GM18498 (cell line): ENCODE measurements at regions not wholly inside any gene's neighbourhood (a gene's known extent, or its start where the extent isn't known, plus 50 kb on each side); places are given as distances from the start of the nearest gene placed in this dataset.

Experiments
- ATAC-seq: cut with Tn5 transposase; IDR thresholded peaks from one replicate; pipeline ENCODE4 v1.9.1; 2021; ENCODE audit warnings: mild to moderate bottlenecking, moderate library complexity; ENCODE audit not compliant: unreplicated experiment

DNA sequence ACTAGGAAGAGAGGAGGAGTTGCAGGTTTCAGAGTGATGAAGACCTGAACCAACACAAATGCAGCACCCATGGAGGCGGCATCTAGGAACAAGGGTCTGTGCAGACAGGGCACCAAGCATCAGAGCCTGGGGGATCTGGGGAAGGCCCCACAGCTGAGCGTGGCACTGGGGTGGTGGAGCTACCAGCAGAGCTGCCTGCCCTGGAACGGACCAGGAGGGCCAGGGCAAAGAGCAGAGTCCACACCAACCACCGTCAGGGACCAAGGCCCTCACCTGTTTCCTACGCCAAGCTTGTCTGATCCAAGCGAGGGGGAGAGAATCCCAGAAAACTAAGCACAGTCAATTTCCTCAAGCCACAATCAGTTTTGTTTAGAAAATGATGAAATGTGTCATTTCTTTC lies 79.0 kb upstream of the SYT6 start:
- no peak for ATAC-seq

DNA sequence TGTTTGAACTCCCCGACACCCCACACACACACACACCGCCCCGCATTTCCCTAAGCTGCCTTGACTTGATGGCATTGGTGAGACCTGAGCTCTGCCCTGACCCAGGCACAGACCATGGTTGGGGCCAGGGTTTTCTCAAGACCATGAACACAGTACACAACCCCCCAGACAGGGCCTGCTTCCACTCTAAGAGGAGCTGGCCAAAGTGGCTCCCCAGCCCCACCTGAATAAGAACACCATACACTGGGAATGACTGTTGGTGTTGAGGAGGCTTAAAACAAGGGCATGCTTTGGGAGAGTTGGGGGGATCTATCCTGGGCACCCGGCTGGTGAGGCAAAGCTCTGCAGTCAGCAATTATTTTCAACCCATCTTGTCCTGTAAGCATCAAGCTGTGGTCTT lies 77.6 kb upstream of the SYT6 start:
- ATAC-seq: no peak

- no peak for ATAC-seq
These were observed 75.7 kb upstream of the SYT6 start for GRCh38 chr1:114229368-114229767.

DNA sequence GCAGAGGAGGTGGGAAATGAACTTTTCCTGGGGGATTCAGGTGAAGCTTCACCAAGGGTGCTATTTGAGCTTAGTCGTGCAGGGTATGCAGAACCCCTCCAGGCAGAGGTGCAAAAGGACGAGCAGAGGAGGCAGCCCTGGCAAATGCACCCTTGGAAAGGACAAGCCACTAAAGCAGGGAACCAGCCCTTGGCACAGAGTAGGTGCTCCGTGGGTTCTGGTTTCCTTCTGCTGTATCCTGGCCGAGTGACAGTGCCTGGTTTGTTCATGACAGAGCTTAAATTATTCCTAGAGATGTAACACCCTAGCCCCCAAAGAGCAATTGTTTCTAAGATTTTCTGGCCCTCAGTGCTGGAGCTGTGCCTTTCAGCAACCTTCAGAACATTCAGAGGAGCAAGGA lies 73.4 kb upstream of the SYT6 start:
- ATAC-seq: no peak

GRCh38 chr1:114224196-114224907 lies 70.7 kb upstream of the SYT6 start:
- no peak for ATAC-seq

- ATAC-seq: no peak
These were observed 69.3 kb upstream of the SYT6 start for GRCh38 chr1:114222920-114223319.

DNA sequence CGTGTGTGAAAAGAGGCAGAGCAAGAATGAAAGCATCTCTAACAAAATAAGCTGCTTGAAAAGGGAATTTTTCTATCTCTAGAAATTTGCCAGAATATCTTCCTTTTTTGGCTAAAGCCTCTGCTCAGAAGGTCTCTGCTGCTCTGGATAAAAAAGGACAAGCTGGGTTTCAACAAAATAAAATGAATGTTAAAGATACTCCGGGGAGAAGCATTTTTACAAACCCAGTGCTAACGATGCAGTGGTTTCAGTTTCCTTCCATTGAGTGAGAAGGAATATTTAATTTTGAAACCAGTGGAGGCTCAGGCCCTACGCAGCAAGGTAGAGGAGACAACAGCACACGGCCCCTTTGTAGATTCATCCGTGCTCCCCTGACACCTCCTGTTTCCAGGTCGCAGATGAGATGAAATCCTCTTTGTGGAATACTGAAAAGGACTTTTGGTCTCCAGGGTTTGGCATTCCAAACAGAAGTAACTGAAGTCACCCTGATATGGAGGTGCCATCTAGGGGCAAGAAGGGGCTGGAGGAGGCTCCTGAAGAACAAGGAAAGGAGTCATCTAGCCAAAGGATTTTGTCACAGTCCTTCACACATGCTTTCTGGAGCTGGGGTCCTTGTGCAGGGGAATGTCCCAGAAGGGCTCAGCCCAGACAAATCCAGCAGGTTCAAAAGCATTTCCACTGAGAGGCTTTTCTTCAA lies 65.7 kb upstream of the SYT6 start:
- no peak for ATAC-seq

- no peak for ATAC-seq
These were observed 64.9 kb upstream of the SYT6 start for GRCh38 chr1:114218361-114219171.

GRCh38 chr1:114216431-114217173 lies 62.9 kb upstream of the SYT6 start:
- ATAC-seq: no peak

DNA sequence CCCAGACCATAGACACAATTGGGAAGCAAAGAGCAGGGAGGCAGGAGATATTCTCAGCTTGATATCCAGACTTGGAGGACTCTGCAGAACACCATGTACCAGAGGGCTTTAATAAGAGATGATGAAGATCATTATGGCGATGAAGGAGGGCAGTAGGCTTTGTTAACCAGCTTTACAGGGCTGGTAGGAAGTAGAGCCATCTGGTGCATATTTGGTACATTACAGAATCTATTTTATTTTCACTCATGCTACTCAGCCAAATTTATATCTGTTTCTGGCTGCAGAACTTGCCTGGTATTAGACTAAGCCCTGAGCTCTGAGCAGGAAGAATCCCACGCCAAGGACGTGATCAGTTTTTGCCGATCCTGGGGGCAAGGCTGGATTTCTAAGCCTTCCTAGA lies 61.8 kb upstream of the SYT6 start:
- ATAC-seq: no peak

- no peak for ATAC-seq
These were observed 60.3 kb upstream of the SYT6 start for GRCh38 chr1:114214016-114214415.

DNA sequence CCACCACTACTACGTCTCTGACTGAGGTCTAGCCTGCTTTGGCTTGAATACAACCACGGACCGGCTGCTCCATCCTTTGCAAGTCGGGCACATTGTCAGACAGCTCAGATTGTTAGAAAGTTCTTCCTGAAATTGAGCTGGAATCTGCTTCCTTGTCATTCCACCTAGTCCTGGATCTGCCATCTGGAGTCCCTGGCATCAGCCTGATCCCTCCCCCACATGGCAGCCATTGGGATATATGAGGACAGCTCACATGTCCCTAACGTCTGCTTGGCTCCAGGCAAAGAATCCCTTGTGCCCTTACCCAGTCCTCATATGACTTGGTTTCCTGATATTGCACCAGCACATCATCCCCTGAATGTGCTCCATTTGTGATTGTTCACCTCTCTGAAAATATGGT lies 56.3 kb upstream of the SYT6 start:
- ATAC-seq: no peak

DNA sequence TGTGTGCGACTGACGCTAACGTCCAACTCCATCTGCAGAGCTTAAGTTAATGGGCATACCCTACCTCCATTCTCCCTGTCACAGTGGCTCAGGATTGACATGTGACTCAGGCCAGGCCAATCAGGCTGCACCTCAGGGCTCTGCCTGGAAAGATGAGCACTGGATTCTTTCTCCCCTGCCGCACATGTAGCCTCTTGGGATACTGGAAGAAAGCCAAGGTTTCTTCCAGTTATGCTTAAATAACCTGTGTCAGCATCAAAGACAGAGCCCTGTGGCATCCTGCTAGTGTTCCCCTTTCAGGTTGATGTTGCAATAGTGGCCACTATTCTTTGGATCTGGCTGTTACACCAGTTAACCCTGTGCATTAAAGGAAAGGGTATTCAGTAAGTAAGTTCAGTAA lies 55.0 kb upstream of the SYT6 start:
- no peak for ATAC-seq

- no peak for ATAC-seq
These were observed 54.4 kb upstream of the SYT6 start for GRCh38 chr1:114208106-114208505.

DNA sequence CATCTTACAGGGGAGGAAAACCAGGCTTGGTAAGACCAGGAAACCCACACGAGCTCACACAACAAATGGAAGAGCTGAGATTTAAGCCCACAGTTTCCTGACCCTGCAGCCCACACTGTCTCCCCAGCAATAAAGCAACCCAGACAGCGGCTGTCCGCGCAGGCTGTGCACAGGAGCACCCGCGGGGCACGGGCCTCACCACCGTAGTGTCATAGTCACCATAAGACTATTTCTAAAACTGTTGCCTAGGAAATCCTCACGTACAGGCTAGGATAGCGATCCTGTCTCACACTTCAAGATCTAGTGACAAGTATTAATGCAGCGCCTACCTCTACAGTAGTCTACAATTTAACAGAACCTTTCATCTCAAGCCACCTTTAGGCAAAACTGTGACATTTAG lies 54.0 kb upstream of the SYT6 start:
- ATAC-seq: no peak

DNA sequence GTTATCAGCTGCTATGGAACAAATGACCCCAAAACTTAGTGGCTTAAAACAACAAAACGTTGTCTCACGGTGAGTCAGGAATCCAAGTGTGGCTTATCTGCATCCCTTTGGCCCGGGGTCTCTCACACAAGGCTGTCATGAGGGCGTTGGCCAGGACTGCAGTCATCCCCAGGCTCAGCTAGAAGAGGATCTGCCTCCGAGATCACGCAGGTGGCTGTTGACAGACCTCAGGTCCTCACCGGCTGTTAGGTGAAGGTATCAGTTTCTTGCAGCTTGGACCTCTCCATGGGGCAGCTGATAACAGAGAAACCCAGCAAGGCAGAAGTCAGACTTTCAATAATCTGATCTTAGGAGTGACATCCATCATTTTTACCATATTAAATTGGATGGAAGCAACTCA lies 52.7 kb upstream of the SYT6 start:
- no peak for ATAC-seq

- no peak for ATAC-seq
These were observed 50.0 kb upstream of the SYT6 start for GRCh38 chr1:114203595-114204128.
